H1 (cell line): ENCODE measurements at regions not wholly inside any gene's neighbourhood (a gene's known extent, or its start where the extent isn't known, plus 50 kb on each side); places are given as distances from the start of the nearest gene placed in this dataset.

Experiments
- CTCF ChIA-PET: fragments of 300-600 bp; sonication (Branson Sonifier 250); formaldehyde crosslinking; loops from one replicate; lab custom pipeline; 2021; ENCODE audit not compliant: partially characterized antibody; lab: Charles Lee
- POLR2A ChIA-PET: fragments of 300-600 bp; sonication (Branson Sonifier 250); formaldehyde crosslinking; loops from one replicate; lab custom pipeline; 2021; ENCODE audit warnings: inconsistent platforms; ENCODE audit not compliant: partially characterized antibody; lab: Charles Lee
- DNase-seq, 2 experiments: peaks; one replicate each; pipeline versions ENCODE4 v3.0.0 to v3.0.0-alpha.2; 2010 to 2022; ENCODE audit warnings: low spot score in 2 of 2, low read depth in 1 of 2, mixed read lengths in 1 of 2
- FAIRE-seq: peaks from 2 replicates; lab custom pipeline; 2011; peaks lifted over from hg19 to GRCh38; lab: Jason Lieb, UNC
- H2AFZ ChIP-seq: 2 replicates; pipeline ENCODE4 v1.8.1; 2012; ENCODE audit warnings: low read length, inconsistent platforms
- H2AK5ac ChIP-seq: 2 replicates; pipeline ENCODE4 v1.6.1; 2013; ENCODE audit warnings: low read depth, low read length
- H2BK120ac ChIP-seq: replicated peaks from 2 replicates; pipeline ENCODE3; 2013; ENCODE audit warnings: low read depth, low read length, inconsistent platforms
- H2BK12ac ChIP-seq: 2 replicates; pipeline ENCODE4 v1.6.1; 2013; ENCODE audit warnings: low read depth, low read length
- H2BK15ac ChIP-seq: 2 replicates; pipeline ENCODE4 v1.6.1; 2013; ENCODE audit warnings: low read length
- H2BK20ac ChIP-seq: 2 replicates; pipeline ENCODE4 v1.6.1; 2013; ENCODE audit warnings: low read length
- H2BK5ac ChIP-seq: 2 replicates; pipeline ENCODE4 v1.6.1; 2013; ENCODE audit warnings: low read depth, low read length
- H3K14ac ChIP-seq: 2 replicates; pipeline ENCODE4 v1.6.1; 2013; ENCODE audit warnings: inconsistent platforms; ENCODE audit not compliant: insufficient read length
- H3K18ac ChIP-seq: 2 replicates; pipeline ENCODE4 v1.6.1; 2013; ENCODE audit warnings: low read length; ENCODE audit errors: extremely low read depth
- H3K23ac ChIP-seq: 2 replicates; pipeline ENCODE4 v1.6.1; 2013; ENCODE audit warnings: inconsistent platforms; ENCODE audit not compliant: insufficient read length
- H3K23me2 ChIP-seq: 2 replicates; pipeline ENCODE4 v1.6.1; 2013; ENCODE audit warnings: low read depth, low read length
- H3K27ac ChIP-seq: 2 replicates; pipeline ENCODE4 v1.6.1; 2011; ENCODE audit warnings: low read depth, low read length, inconsistent platforms
- H3K27me3 ChIP-seq, 4 experiments: replicated peaks in 1 of 4; 1 replicate in 1 of 4; 2 replicates in 3 of 4; pipeline versions ENCODE4 v1.6.1 to v1.8.1; 2011 to 2013; ENCODE audit warnings: low read length in 3 of 4, mild to moderate bottlenecking in 3 of 4, inconsistent platforms in 2 of 4, mixed read lengths in 2 of 4, moderate library complexity in 1 of 4; ENCODE audit not compliant: control insufficient read depth in 3 of 4, insufficient read depth in 3 of 4; ENCODE audit errors: extremely low read depth in 1 of 4
- H3K36me3 ChIP-seq, 4 experiments: 2 replicates each; pipeline versions ENCODE4 v1.6.1 to v1.8.1; 2011 to 2013; ENCODE audit warnings: mild to moderate bottlenecking in 4 of 4, low read length in 3 of 4, moderate library complexity in 2 of 4, control low read depth in 1 of 4, inconsistent platforms in 1 of 4; ENCODE audit not compliant: insufficient read depth in 4 of 4, control insufficient read depth in 2 of 4
- H3K4ac ChIP-seq: replicated peaks from 2 replicates; pipeline ENCODE3; 2013; ENCODE audit warnings: low read length, low read depth, mixed read lengths, inconsistent platforms; ENCODE audit not compliant: insufficient read length
- H3K4me1 ChIP-seq, 4 experiments: replicated peaks in 1 of 4; 1 replicate in 1 of 4; 2 replicates in 3 of 4; pipeline versions ENCODE4 v1.6.1 to v1.8.1; 2011 to 2013; ENCODE audit warnings: low read length in 3 of 4, inconsistent platforms in 2 of 4, mixed read lengths in 1 of 4; ENCODE audit not compliant: insufficient read depth in 4 of 4, control insufficient read depth in 3 of 4
- H3K4me2 ChIP-seq, 2 experiments: 2 replicates each; pipeline versions ENCODE4 v1.6.1 to v1.8.1; 2011 to 2013; ENCODE audit warnings: low read depth in 2 of 2, low read length in 2 of 2, control low read depth in 1 of 2, inconsistent platforms in 1 of 2, mild to moderate bottlenecking in 1 of 2; ENCODE audit not compliant: insufficient read depth in 1 of 2
- H3K4me3 ChIP-seq, 4 experiments: fragments of 200-600, 300-600 bp in 1 of 4; sonication (generic), shearing (Covaris generic), sonication (Bioruptor Twin) in 1 of 4; 2 replicates each; pipeline versions ENCODE4 v1.5.1 to v1.8.1; 2011 to 2016; ENCODE audit warnings: low read length in 4 of 4, low read depth in 3 of 4, control low read depth in 2 of 4, inconsistent platforms in 2 of 4, mild to moderate bottlenecking in 2 of 4, mixed read lengths in 1 of 4, moderate library complexity in 1 of 4; ENCODE audit not compliant: insufficient read depth in 2 of 4; ENCODE audit errors: extremely low read depth in 1 of 4
- H3K56ac ChIP-seq: replicated peaks from 2 replicates; pipeline ENCODE3; 2013; ENCODE audit warnings: low read depth, mild to moderate bottlenecking, mixed read lengths, low read length, inconsistent platforms; ENCODE audit not compliant: insufficient read length
- H3K79me1 ChIP-seq: 2 replicates; pipeline ENCODE4 v1.6.1; 2013; ENCODE audit warnings: low read depth, low read length, control low read depth
- H3K79me2 ChIP-seq, 2 experiments: 2 replicates each; pipeline versions ENCODE4 v1.6.1 to v1.8.1; 2012 to 2013; ENCODE audit warnings: low read length in 2 of 2, mild to moderate bottlenecking in 2 of 2, inconsistent platforms in 1 of 2; ENCODE audit not compliant: insufficient read depth in 2 of 2, control insufficient read depth in 1 of 2
- H3K9ac ChIP-seq, 4 experiments: replicated peaks in 1 of 4; 1 replicate in 1 of 4; 2 replicates in 3 of 4; pipeline versions ENCODE4 v1.6.1 to v1.8.1; 2011 to 2013; ENCODE audit warnings: low read depth in 3 of 4, low read length in 3 of 4, control low read depth in 2 of 4, mild to moderate bottlenecking in 2 of 4, moderate library complexity in 2 of 4, inconsistent platforms in 1 of 4; ENCODE audit errors: extremely low read depth in 1 of 4
- H3K9me3 ChIP-seq, 2 experiments: 2 replicates each; pipeline versions ENCODE4 v1.6.1 to v1.8.1; 2012 to 2013; ENCODE audit warnings: mild to moderate bottlenecking in 2 of 2, moderate library complexity in 2 of 2, control low read depth in 1 of 2, inconsistent platforms in 1 of 2, low read depth in 1 of 2, low read length in 1 of 2, mixed read lengths in 1 of 2; ENCODE audit not compliant: insufficient read depth in 2 of 2
- H4K20me1 ChIP-seq, 2 experiments: replicated peaks in 1 of 2; 2 replicates each; pipeline versions ENCODE3 to v1.8.1; 2011 to 2013; ENCODE audit warnings: inconsistent platforms in 2 of 2, low read length in 2 of 2, mild to moderate bottlenecking in 1 of 2; ENCODE audit not compliant: insufficient read depth in 2 of 2, control insufficient read depth in 1 of 2
- H4K5ac ChIP-seq: 2 replicates; pipeline ENCODE4 v1.6.1; 2013; ENCODE audit warnings: low read length, low read depth, mixed read lengths, inconsistent platforms; ENCODE audit not compliant: insufficient read length
- H4K8ac ChIP-seq: 2 replicates; pipeline ENCODE4 v1.8.0; 2013; ENCODE audit warnings: mild to moderate bottlenecking, moderate library complexity, low read length, inconsistent platforms; ENCODE audit not compliant: insufficient read depth; ENCODE audit errors: extremely low read depth
- H4K91ac ChIP-seq: replicated peaks from 2 replicates; pipeline ENCODE3; 2013; ENCODE audit warnings: low read length, mixed read lengths, inconsistent platforms; ENCODE audit not compliant: insufficient read length
- ATF3 ChIP-seq: IDR thresholded peaks from 2 replicates; pipeline ENCODE4 v1.6.1; 2011; ENCODE audit warnings: low read depth, mild to moderate bottlenecking, low read length; ENCODE audit not compliant: insufficient read depth
- BCL11A ChIP-seq, 2 experiments: IDR thresholded peaks; one replicate each; pipeline ENCODE4 v1.6.1; 2011; ENCODE audit warnings: low read depth in 2 of 2, low read length in 2 of 2, mild to moderate bottlenecking in 2 of 2
- GABPA ChIP-seq: IDR thresholded peaks from 2 replicates; pipeline ENCODE4 v1.6.1; 2011; ENCODE audit warnings: mild to moderate bottlenecking, low read length, moderate library complexity, borderline replicate concordance; ENCODE audit not compliant: insufficient read depth
- GTF2F1 ChIP-seq: IDR thresholded peaks from 2 replicates; pipeline ENCODE4 v1.6.1; 2012; ENCODE audit warnings: low read depth, low read length, improper control_type of control experiment, borderline replicate concordance
- HDAC6 ChIP-seq: IDR thresholded peaks from one replicate; pipeline ENCODE4 v1.7.1; 2012; ENCODE audit warnings: low read depth, mild to moderate bottlenecking, inconsistent platforms, low read length, moderate library complexity
- JUN ChIP-seq: IDR thresholded peaks from 2 replicates; pipeline ENCODE4 v1.6.1; 2011; ENCODE audit warnings: low read depth, mild to moderate bottlenecking, improper control_type of control experiment, low read length
- KDM4A ChIP-seq: IDR thresholded peaks from one replicate; pipeline ENCODE4 v1.7.1; 2012; ENCODE audit warnings: low read depth, mild to moderate bottlenecking, moderate library complexity, low read length, inconsistent platforms; ENCODE audit not compliant: severe bottlenecking
- RXRA ChIP-seq: IDR thresholded peaks from 2 replicates; pipeline ENCODE4 v1.6.1; 2011; ENCODE audit warnings: low read depth, mild to moderate bottlenecking, low read length, moderate library complexity; ENCODE audit not compliant: insufficient read depth
- SP1 ChIP-seq: IDR thresholded peaks from 2 replicates; pipeline ENCODE4 v1.6.1; 2011; ENCODE audit warnings: low read depth, low read length
- SUZ12 ChIP-seq: fragments of 200-600 bp; sonication (generic); IDR thresholded peaks from 2 replicates; pipeline ENCODE4 v1.6.1; 2012; ENCODE audit warnings: mild to moderate bottlenecking, inconsistent platforms, low read length, moderate library complexity, mixed read lengths
- TAF7 ChIP-seq: optimal IDR thresholded peaks from 2 replicates; pipeline ENCODE3; 2011; ENCODE audit warnings: low read depth, mild to moderate bottlenecking, inconsistent platforms, low read length, moderate library complexity, borderline replicate concordance
- TCF12 ChIP-seq: IDR thresholded peaks from 2 replicates; pipeline ENCODE4 v1.6.1; 2011; ENCODE audit warnings: low read depth, mild to moderate bottlenecking, low read length
- USF2 ChIP-seq: IDR thresholded peaks from 2 replicates; pipeline ENCODE4 v1.6.1; 2011; ENCODE audit warnings: low read length, improper control_type of control experiment
- WGBS, 2 experiments: shearing (Covaris generic) in 1 of 2; methylation state at CpG; one replicate each; pipeline versions ENCODE4 v1.1.6 to v1.1.7; 2013 to 2015; ENCODE audit warnings: low lambda C conversion rate in 2 of 2, mixed read lengths in 2 of 2, inconsistent platforms in 1 of 2, low coverage in 1 of 2, missing lambda C conversion rate in 1 of 2; ENCODE audit not compliant: insufficient replicate concordance in 2 of 2, insufficient coverage in 1 of 2, insufficient read length in 1 of 2; ENCODE audit errors: extremely low coverage in 1 of 2, missing lambda C conversion rate in 1 of 2; 5-methylcytosine and 5-hydroxymethylcytosine counted together

- POLR2A ChIA-PET = no interaction called here
- Histone ChIP-seq H3K23me2 (no peaks in the 10 kb centered on the region), H2AFZ (no peak overlapping the region), H2BK120ac (no peak overlapping the region), H3K18ac (no peak overlapping the region), H3K4me3 (no peak overlapping the region), H4K5ac (no peak overlapping the region), H2BK12ac (no peak overlapping the region), H4K20me1 (no peaks in the 10 kb centered on the region), H2BK5ac (no peak overlapping the region), H4K91ac (no peak overlapping the region), H3K4ac (no peak overlapping the region), H2BK20ac (no peak overlapping the region), H3K27ac (no peak overlapping the region), H3K14ac (no peak overlapping the region), H2AK5ac (no peak overlapping the region), H3K56ac (no peak overlapping the region), H3K4me1 (no peaks in the 10 kb centered on the region), H3K79me2 (no peaks in the 10 kb centered on the region), H3K4me2 (no peak overlapping the region), H3K9me3 (no peaks in the 10 kb centered on the region), H3K27me3 (no peaks in the 10 kb centered on the region), H3K79me1 (no peaks in the 10 kb centered on the region), H2BK15ac (no peak overlapping the region), H3K36me3 (no peaks in the 10 kb centered on the region), H3K23ac (no peak overlapping the region), H4K8ac (no peak overlapping the region), H3K9ac (no peak overlapping the region)
- 93% methylated on average over 1 of the region's 1 CpG; no CpG with 5 or more reads in 1 of the 2 experiments for WGBS, 2 experiments
- DNase-seq (no peak), FAIRE-seq (no peak)
- CTCF ChIA-PET = interaction anchor here (0.6 kb wide), 1 partner anchor 38 kb away, joined by 4 read pairs; no protein-coding TSS in a partner anchor
- no peak for TF ChIP-seq HDAC6
- TF ChIP-seq BCL11A (IDR thresholded peaks at IDR 0.05; ENCODE audit: low read depth in 2 of 2, low read length in 2 of 2) = no peak
- TF ChIP-seq USF2 = no peak
- no peak for TF ChIP-seq SP1
- no peak for TF ChIP-seq KDM4A
- TF ChIP-seq GABPA = no peak
- no peak for TF ChIP-seq GTF2F1
- no peak for TF ChIP-seq TCF12
- TF ChIP-seq RXRA = no peak
- TF ChIP-seq SUZ12 = no peak
- no peak for TF ChIP-seq ATF3
- no peak for TF ChIP-seq JUN
- no peak for TF ChIP-seq TAF7
These were observed 330.1 kb upstream of the PRICKLE1 start for GRCh38 chr12:42919691-42920090.
